ENCODE measurements at regions not wholly inside any gene's neighbourhood (a gene's known extent, or its start where the extent isn't known, plus 50 kb on each side); places are given as distances from the start of the nearest gene placed in this dataset.

DNA sequence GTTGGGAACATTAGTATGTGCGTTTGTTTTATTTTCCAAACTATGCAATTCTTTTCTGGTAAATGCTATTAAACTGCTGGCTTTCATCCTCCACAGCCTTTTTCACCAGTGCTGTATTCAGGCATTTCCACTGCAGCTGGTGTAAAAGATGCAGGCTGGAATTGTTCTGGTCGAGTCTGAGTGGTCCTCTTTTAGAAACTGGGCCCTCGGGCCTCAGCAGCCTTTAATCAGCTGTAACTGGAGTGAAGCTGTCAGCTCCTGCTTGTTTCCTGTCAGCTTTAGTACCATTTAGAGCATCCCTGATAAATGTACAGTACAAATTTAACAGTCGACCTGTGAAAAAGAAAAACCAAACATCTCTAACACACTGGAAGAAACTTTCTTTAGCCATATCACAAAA, 979.6 kb downstream of the TFAP2A start:
- DNase-seq, result no peak

DNA sequence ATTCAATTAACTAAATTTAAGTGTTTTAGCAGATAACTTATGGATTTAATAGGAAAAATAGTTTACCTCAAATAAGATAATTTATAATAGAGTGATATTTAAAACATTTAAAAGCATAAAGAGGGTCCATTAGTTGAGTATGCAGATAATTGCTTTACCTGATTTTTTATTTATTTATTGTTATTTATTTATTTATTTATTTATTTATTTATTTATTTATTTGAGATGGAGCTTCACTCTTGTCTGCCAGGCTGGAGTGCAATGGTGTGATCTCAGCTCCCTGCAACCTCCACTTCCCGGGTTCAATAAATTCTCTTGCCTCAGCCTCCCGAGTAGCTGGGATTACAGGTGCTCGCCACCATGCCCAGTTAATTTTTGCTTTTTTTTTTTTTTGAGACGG, 982.9 kb downstream of the TFAP2A start:
- DNase-seq, result no peak

DNA sequence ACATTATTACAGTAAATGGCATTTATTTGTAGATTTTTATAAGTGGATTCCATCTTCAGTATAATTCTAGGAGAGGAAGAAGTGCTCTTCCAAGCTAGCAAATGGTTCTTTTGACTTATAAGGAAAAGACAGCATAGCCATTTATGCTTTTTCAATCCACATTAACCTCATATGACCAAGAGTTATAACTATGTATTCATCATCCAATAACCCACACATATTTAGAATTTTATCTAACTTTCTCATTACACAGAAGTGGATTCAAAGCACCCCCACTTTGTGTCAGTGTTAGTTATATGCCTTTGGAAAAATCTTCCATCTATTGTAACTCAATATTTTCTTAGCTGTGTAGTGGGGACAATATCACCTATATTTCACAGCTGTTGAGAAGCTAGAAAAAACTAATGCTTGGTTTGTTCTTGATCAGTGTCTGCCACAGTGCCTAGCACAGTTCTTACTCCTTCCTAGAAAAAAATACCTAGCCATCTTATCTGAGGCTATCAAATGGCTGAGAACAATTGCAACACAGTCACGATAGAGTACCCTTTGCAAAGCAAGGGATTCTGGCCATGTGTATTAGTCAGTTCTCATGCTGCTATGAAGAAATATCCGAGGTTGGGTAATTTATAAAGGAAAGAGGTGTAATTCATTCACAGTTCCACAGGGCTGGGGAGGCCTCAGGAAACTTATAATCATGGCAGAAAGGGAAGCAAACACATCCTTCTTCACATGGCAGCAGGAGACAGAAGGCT, 986.3 kb downstream of the TFAP2A start:
- DNase-seq, result no peak

DNA sequence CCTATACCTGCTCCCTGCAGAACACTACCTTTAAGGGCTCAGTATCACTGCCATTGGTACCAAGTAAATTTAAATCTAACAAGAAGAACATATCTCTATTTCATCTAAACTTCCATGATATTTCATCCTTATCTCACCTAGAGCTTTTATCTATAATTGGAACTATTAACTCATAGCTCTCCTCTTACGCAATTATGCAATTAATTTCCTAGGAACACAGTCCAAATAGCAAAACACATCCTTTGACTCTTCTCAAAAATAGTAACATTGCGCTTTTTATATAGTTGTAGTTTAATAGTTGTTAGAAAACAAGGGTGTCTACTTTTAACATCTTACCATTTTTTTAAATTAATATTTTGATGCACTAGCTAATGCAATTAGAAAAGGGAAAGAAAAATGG, 986.8 kb upstream of the SLC35B3 start:
- no peak for DNase-seq

DNA sequence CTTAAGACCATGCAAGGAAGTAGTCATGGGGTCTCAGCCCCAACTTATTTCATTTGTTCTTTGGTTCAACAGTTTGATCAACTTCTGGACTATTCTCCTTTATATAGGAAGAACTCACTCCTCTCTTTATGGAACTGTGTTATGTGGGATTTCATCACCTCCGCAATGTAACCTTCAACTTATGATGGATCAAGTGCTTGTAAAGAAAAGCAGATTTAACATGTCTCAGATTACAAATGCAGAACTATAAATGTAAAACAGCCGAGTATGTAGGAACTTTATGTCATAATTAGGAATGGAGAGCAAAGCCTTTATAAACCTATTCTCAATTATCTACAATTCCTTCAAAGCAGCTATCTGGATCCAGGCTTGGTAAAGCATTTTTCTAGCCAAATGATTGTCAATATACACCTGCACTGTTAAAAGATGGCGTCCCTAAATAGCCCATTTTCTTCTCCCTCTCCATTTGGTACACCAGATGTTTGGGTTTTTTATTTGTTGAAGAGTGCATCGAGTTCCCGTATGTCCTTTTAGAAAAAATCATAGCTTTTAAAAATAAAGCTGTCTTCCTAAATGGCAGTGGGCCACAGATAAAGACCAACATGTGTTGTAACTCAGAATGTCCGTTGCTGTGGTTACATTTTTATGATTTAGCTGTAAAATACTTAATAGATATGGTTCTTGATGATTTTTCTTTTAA, 985.1 kb upstream of the SLC35B3 start:
- DNase-seq, result no peak

DNA sequence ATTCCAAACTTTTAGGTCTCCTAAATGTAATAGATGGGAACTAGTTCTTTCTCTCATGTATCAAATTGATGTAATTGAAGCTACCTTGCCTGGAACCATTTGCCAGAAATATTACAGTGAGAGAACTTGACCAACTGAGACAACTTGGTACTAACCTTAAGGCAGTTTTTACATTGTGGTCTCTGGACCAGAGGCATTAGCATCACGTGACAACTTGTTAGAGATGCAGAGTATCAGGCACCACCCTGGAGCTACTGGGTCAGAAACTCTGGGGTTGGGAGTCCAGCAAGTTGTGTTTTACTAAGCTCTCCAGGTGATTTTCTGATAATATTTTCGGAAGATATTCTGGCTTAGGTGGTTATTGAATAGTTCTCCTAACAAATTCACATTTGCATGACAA, 982.1 kb upstream of the SLC35B3 start:
- DNase-seq, result no peak

DNA sequence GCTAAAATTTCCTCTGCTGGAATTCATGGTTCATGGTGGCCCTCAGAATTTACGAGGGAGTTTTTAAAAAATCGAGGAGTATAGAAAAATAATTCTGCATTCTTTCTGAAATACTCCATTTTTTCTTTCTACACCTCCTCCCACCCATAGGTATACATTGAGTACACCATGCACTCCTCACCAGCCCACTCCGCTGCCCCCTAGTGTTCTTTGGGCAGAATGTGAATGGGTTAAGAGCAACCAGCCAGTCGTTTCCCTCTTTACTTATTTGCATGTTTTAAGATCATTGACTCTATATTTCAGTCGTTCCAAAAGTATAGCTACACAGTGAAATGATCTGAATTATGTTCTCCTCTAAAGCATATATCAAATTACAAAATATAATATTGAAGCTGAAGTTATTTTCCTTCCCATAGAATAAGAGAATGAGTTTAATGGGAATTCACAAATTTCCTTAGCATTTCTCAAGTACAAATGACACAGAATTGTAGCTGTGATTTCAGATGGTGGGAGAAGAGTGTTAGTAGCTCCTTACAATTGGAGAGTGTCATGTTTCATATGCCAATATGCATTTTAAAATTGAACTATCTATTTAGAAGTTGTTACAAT, 977.7 kb upstream of the SLC35B3 start:
- no peak for DNase-seq

DNA sequence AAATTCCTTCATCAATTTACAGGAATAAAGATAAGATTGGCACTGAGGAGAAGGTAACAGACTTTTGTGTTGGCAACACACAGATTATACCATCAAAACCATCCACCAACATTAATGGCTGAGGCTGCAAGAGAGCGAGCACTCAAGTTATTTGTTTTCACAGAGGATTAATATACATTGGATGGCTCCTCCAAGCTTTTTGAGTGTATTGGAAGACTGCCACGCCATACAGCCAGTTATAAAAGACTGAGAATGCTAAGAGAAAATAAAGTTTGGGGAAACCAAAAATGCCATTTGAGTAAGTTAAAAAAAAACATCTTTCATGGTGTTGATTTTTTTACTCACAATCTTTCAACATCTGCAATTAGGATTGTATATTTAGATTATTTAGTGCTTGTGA, 973.8 kb upstream of the SLC35B3 start:
- no peak for DNase-seq

DNA sequence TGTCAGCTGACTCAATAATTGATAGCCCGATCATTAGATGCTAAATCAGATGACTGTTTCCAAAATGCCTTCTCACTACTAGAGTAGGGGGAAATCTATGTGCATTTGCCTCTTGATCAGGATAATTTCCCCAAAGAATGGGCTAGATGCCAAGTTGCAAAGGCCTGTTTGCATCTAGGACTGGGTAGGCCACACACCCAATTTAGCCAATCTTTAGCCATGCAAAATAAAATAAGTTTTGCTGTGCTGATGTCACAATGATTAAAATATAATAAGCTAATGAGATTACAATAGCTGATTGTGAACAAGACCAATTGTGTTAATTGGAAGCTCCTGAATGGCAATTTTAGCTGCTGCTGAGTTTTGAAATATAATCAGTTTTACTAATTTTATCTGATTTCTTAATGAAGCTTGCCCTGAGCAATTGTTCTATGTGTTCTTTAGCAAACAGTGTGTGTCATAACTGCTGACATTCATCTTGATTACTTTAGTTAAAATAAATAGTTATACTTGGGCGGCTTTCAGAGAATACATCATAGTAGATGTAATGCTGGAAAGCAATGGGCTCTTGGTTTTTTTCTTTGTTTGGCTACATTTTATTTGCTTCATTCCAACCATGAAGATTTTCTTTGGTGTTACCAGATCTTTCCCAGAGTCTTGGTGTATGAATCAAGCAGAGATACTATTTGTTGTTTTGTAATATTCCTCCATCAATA, 973.2 kb upstream of the SLC35B3 start:
- DNase-seq, result no peak

DNA sequence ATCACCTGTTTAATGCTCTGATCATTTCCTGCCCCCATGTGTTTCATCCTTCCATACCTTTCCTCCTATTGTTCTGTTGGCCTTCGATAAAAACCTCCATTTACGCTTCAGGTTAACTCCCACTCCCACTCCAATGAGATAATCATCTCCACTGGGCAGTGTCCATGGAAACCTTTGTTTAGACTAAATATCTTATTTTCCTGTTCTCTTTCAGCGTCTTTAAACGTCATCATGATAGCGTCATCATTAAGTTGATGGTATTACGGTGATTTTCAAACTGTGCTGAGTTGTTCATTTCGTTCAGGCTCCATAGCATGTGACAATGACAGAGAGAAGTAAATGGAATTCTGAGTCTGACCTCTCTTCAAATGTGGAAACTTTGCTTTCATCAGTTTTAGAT, 970.5 kb upstream of the SLC35B3 start:
- no peak for DNase-seq

DNA sequence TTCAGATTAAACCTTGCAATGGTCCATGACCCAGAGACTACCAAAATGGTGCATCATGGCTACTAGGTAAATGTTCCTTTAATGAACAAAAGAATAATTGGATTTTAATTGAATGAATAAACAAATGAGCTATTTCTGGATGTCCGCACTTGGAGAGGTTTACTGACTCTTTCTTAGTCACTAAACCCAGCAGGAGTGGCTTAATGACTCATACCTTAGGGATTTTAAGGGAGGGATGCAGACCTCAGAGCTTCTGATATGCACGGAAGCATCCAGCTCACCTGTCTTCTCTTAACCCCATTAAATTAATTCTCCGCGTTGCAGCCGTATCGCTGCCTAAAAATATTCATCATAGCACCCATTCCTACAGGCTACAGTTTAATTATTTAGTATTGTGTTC, 970.0 kb upstream of the SLC35B3 start:
- DNase-seq, result no peak

DNA sequence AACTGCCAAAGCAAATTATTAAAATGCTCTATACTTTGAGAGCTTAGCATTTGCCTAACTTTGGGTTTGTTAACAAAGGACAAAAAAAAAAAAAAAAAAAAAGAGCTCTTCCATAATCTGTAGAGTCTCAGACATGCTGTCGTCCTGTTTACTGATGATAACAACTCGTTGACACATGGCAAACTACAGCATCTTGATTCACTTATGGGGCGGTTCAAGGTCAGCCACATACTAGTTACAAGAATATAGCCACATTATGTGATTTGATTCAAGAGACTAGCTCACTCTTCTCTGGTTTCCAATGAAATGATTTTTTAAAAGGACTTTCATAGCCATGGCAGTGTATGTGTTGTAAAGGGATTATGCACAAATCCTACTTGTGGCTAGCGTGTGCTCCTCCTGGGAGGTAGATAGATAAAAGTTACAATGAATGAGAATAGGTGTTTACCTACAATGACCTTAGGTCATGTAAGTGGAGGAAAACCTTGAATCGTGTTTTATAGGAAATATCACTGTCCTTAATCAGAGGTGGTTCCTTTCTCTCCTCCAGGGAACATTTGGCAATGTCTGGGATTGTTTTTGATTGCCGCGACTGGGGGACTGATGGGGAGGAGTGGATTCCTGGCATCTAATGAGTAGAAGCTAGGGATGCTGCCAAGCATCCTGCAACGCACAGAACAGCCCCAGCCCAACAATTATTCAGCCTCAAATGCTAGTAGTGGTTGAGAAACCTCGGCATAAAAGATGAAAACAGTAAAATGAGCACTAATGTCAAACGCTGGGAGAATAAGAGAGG, 969.2 kb upstream of the SLC35B3 start:
- DNase-seq, result no peak

DNA sequence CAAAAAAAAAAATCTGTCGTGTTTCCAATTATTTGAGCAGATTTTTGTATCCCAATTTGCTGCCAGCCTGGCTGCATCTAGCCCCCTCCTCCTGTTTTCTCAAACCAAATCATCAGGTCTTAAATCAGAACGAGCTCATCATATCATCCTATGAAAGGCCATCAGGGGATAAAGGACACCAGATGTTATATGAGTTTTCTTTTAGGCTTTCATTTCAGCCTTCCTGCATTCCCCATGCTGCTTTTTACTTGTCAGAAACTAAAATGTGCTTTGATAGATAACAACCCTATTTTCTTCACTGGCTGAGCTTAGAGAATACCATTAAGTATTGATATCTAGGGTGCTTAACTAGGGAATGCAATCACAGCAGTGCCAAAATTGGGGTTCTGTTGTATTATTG, 968.4 kb upstream of the SLC35B3 start:
- DNase-seq, result no peak

DNA sequence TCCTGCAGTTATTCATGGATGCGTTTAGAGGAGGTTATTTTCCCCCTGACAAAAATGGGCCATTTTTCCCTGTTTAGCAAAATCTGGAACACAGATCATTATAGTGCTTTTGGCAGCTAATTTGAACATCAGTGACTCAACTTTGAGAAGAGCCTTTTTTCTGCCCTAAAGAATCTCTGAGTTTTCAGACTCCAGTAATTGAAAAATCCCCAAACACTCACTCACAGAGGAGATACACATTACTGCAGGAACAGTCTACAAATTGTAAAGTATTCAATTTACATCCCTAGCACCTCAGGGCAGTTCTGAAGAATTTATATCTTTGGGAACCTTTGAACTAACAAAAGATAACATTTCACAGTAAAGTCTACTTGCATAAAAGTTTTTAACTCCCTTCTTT, 966.6 kb upstream of the SLC35B3 start:
- DNase-seq, result no peak

DNA sequence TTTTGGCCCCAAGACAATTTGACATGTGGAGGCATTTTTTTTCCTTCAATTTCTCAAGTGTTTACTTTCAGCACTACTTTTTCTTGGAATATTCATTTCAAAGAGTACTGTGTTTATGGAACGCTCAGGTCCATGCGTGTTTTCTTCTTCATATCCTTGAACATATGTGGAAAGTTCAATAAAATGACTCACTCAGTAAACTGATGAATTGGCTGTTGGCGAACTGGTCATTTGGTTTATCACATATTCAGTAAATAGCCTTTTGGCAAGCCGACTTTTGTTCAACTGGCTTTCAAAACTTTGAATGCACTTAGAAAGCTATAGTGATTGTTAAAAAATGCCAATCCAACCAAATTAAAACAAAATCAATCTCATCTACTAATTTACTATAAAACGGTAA, 964.6 kb upstream of the SLC35B3 start:
- no peak for DNase-seq

DNA sequence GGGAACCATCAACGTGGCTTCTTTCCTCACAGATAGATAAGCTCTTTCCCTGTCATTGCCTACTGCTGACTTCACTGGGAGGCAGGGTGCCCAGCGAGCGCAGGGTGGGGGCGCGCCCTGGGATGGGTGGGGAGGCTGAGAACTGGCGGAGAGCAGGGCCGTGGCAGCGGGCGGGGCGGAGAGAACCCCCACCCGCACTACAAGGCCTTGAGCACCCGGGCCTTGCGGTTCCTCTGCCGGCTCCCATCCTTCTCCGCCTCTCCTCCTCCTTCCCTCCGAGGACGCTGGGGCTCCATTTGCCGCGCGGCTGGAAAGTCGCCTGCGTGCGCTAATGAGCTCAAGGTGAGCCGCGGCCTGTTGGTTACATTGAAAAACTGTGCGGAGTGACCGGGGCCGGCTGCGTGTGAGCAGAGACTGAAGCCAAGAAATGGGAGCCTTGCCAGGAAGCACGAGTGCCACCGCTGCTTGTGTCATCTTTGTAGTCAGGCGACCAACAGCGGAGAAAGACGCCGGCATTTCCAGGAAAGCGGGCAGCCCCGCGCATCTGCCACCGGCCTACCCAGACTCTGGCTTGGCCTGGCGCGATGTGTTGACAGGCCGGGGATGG, 963.5 kb upstream of the SLC35B3 start:
- no peak for DNase-seq

DNA sequence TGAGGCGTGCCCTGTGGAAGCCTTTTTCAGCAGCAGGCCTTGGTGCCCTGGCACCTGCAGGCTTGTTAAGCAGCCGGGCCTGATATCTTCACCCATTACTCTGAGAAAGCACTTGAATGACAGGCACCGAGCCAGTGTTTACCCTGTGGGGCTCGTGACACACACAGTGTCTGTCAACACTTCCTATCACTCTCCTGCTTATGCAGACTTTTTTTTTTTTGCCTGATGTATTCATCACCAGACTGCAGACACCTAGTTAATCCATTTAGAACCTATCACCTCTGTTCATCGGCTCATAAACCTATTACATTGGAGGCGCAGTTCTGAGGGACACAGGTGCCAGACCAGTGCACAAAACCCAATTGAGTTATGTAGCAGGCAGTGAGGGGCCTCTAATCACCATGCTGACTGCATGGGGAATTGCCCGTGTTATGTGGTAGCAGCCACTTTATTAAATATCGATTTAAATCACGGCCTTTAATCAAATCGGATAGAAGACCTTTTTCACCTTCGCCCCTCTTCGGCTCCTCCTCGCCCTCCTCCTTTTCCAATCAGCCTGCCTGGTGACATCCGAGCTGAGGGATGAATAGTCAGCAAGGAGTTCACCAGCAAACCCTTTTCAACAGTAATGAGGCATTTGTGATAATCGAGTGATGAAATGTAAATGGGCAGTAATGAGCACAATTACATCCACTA, 962.9 kb upstream of the SLC35B3 start:
- no peak for DNase-seq

DNA sequence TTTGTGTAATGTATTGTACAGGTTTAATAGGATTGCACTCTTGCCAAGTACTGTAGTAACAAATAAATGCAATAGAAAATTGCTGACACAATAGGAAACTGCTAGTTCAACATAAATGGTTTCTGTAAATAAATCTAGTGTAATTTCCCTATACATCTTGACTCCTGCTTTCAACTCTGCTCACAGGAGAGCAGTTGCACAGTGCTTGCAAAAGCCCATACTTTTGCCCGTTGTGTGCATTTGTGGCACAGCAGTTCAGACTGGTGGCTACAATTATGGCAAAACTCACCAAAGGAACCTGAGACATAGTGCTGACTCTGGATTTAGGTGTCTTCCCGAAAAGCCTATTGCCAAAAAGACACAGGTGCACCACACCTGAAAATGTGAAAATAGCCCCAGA, 953.3 kb upstream of the SLC35B3 start:
- no peak for DNase-seq

DNA sequence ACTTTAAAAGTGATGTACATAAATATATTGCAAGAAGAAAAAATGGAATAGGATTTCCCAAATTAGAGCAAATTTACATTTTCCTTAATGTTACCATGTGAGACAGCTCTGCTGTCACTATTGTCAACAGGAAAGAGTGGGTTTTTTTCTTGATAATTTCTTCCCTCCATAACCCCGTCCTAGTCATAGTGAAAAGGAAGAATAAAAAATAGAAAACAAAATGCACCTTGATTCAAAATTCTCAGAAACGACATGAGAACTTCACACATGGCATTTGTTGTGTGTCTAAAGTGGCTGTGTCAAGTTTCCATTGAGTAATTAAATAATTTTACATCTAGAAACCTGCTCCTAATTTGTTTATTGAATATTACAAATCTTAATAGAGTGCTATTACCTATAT, 945.2 kb upstream of the SLC35B3 start:
- DNase-seq, result no peak

DNA sequence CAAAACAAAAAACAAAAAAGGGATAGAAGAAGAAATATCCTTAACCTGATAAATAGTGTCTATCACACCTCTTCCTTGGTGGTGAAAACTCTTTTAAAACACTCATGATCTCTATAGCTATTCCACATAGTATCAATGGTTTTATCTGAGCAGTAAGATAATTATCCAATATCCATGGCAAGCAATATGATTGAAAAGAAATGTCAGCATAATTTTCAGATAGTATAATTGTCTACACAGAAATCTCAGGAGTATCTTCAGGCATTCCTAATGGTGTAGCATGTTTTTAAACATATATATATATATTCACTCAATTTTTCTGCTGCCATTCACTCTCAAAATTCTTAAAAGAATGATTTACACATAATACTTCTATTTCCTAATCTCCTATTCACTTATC, 938.0 kb upstream of the SLC35B3 start:
- no peak for DNase-seq

DNA sequence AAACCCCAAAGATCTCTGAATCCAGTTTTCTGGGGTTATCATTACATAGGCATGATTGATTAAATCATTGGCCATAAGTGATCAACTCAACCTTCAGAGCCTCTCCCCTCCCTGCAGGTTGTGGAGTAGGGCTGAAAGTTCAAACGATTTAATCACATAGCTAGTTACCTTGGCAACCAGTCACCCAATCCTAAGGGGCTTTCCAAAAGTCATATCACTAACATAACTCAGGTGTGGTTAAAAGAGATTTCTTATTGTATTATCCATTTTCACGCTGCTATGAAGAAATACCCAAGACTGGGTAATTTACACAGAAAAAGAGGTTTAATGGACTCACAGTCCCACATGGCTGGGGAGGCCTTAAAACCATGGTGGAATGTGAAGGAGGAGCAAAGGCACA, 935.1 kb upstream of the SLC35B3 start:
- DNase-seq, result no peak

DNA sequence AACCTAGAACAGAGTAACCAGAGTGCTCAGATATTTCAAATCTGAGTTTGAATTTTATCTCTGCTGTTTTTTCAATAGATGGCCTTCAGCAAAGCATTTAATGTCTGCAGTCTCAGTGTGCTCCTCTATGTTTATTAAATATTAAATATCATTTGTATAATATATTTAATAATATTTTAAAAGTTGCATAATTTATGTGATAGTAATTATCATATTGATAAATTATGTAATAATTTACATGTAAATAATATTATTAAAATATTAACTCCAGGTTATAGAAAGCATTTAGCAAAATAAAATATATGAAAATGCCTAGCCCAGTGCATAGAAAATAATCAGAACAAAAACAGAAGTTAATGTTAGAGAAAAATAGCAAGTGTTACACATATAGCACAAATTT, 930.0 kb upstream of the SLC35B3 start:
- DNase-seq, result no peak
